ENCODE measurements at regions not wholly inside any gene's neighbourhood (a gene's known extent, or its start where the extent isn't known, plus 50 kb on each side); places are given as distances from the start of the nearest gene placed in this dataset.
"Not testable (repeated sequence)": the region's sequence is repeated elsewhere in the genome, so short reads cannot be mapped to it uniquely, and the experiment has no call there.

DNA sequence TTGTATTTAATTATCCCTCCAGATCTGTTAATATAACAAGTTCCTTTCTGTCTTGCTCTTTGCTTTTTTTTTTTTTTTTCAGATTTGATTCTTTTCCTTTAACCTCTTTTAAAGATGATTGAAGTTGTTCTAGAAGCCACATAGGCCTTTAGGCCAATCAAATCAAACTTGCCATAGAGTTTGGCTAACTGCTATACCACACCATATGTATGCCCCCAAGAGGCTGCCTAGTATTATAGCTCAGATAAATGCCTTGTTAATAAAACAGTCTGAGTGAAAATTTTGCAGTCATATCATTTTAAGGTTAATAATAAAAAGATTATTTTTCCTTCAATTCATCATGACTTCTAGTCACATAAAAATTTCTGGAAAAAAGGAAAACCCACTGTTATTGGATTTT, 696.0 kb upstream of the CHRM3 start:
- Histone ChIP-seq H3K9me3 (ENCODE audit: control insufficient read depth, insufficient read depth, low read depth, low read length) (no peaks in the 10 kb centered on the region; the same call in 1 of the 2 replicates), H3K4me1 (ENCODE audit: control insufficient read depth, insufficient read depth, low read length) (no peaks in the 10 kb centered on the region), H3K9ac (ENCODE audit: low read length) (no peak overlapping the region)

GRCh38 chr1:238684576-238684975, 701.8 kb upstream of the CHRM3 start:
- not testable (repeated sequence) for H3K9me3 ChIP-seq (ENCODE audit: control insufficient read depth, insufficient read depth, low read depth, low read length); H3K27ac ChIP-seq (ENCODE audit: low read depth, low read length); H3K9ac ChIP-seq (ENCODE audit: low read length); H3K4me3 ChIP-seq (ENCODE audit: low read depth, low read length); H3K4me1 ChIP-seq (ENCODE audit: control insufficient read depth, insufficient read depth, low read length); H3K36me3 ChIP-seq (ENCODE audit: control insufficient read depth, insufficient read depth, low read length); H3K27me3 ChIP-seq (ENCODE audit: control insufficient read depth, insufficient read depth, low read length)

More for the DNA sequence above, 696.0 kb upstream of the CHRM3 start:
- no peak overlapping the region for H3K4me3 ChIP-seq (ENCODE audit: low read depth, low read length)
- H3K27ac ChIP-seq (ENCODE audit: low read depth, low read length): no peak overlapping the region
- no peaks in the 10 kb centered on the region for H3K27me3 ChIP-seq (ENCODE audit: control insufficient read depth, insufficient read depth, low read length)
- H3K36me3 ChIP-seq (ENCODE audit: control insufficient read depth, insufficient read depth, low read length): no peaks in the 10 kb centered on the region

DNA sequence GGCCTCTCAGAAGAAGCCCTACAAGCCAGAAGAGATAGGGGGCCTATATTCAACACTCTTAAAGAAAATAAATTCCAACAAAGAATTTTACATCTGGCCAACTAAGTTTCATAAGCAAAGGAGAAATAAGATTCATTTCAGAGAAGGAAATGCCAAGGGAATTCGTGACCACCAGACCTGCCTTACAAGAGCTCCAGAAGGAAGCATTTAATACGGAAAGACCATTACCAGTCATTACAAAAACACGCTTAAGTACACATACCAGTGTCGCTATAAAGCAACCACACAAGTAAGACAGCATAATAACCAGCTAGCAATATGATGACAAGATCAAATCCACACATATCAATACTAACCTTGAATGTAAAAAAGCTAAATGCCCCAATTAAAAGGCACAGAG, 704.9 kb upstream of the CHRM3 start:
- H3K27ac ChIP-seq (ENCODE audit: low read depth, low read length): no peak overlapping the region
- H3K4me3 ChIP-seq (ENCODE audit: low read depth, low read length): no peak overlapping the region
- no peaks in the 10 kb centered on the region for H3K4me1 ChIP-seq (ENCODE audit: control insufficient read depth, insufficient read depth, low read length)
- no peaks in the 10 kb centered on the region for H3K36me3 ChIP-seq (ENCODE audit: control insufficient read depth, insufficient read depth, low read length)
- no peak overlapping the region for H3K9ac ChIP-seq (ENCODE audit: low read length)
- H3K27me3 ChIP-seq (ENCODE audit: control insufficient read depth, insufficient read depth, low read length): no peaks in the 10 kb centered on the region
- H3K9me3 ChIP-seq (ENCODE audit: control insufficient read depth, insufficient read depth, low read depth, low read length): no peaks in the 10 kb centered on the region

DNA sequence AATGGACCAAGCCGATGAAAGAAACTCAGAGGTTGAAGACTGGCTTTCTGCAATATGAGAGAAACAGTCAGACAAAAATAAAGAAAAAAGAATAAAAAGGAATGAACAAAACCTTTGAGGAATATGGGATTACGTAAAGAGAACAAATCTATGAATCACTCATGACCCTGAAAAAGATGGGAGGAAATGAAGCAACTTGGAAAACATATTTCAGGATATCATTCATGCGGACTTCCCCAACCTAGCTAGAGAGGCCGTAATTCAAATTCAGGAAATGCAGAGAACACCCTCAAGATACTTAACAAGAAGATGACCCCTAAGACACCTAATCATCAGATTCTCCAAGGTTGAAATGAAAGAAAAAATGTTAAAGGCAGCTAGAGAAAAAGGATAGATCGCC, 705.3 kb upstream of the CHRM3 start:
- Histone ChIP-seq H3K27ac (ENCODE audit: low read depth, low read length) (no peak overlapping the region), H3K9ac (ENCODE audit: low read length) (no peak overlapping the region)

DNA sequence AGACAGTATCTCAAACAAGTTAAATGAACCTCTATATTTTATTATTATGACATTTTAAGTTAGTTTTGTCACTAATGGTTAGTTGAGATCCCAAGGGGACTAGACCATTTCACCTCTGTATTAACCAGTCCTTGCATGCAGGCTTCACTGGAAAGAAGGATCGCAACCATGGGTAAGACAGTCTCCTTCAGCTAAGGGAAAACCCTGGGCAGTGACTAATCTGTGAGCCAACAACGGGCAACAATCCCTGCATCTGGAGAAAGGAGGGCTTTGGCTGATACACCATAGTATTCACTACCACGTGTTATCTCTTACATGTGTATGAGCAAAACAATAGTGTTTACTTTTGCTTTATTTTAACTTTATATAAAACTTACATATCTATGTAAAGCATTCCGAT, 708.8 kb upstream of the CHRM3 start:
- H3K36me3 ChIP-seq (ENCODE audit: control insufficient read depth, insufficient read depth, low read length): no peaks in the 10 kb centered on the region
- 0 out of 2 replicates have a peak, but pooled peaks cover 2% of the 10 kb centered on the region for H3K9me3 ChIP-seq (ENCODE audit: control insufficient read depth, insufficient read depth, low read depth, low read length)
- H3K27me3 ChIP-seq (ENCODE audit: control insufficient read depth, insufficient read depth, low read length): no peaks in the 10 kb centered on the region
- H3K4me1 ChIP-seq (ENCODE audit: control insufficient read depth, insufficient read depth, low read length): no peaks in the 10 kb centered on the region
- no peak overlapping the region for H3K27ac ChIP-seq (ENCODE audit: low read depth, low read length)
- no peak overlapping the region for H3K9ac ChIP-seq (ENCODE audit: low read length)
- no peak overlapping the region for H3K4me3 ChIP-seq (ENCODE audit: low read depth, low read length)

More for the DNA sequence above, 705.3 kb upstream of the CHRM3 start:
- Histone ChIP-seq H3K27me3 (ENCODE audit: control insufficient read depth, insufficient read depth, low read length) (no peaks in the 10 kb centered on the region), H3K36me3 (ENCODE audit: control insufficient read depth, insufficient read depth, low read length) (no peaks in the 10 kb centered on the region), H3K4me3 (ENCODE audit: low read depth, low read length) (no peak overlapping the region), H3K4me1 (ENCODE audit: control insufficient read depth, insufficient read depth, low read length) (no peaks in the 10 kb centered on the region), H3K9me3 (ENCODE audit: control insufficient read depth, insufficient read depth, low read depth, low read length) (no peaks in the 10 kb centered on the region)

- Histone ChIP-seq H3K4me3 (ENCODE audit: low read depth, low read length) (no peak overlapping the region), H3K27me3 (ENCODE audit: control insufficient read depth, insufficient read depth, low read length) (no peaks in the 10 kb centered on the region), H3K9ac (ENCODE audit: low read length) (no peak overlapping the region), H3K36me3 (ENCODE audit: control insufficient read depth, insufficient read depth, low read length) (no peaks in the 10 kb centered on the region), H3K4me1 (ENCODE audit: control insufficient read depth, insufficient read depth, low read length) (0 out of 2 replicates have a peak, but pooled peaks cover 3% of the 10 kb centered on the region), H3K9me3 (ENCODE audit: control insufficient read depth, insufficient read depth, low read depth, low read length) (0 out of 2 replicates have a peak, but pooled peaks cover 2% of the 10 kb centered on the region), H3K27ac (ENCODE audit: low read depth, low read length) (no peak overlapping the region)
Measured at GRCh38 chr1:238675221-238675620, 711.1 kb upstream of the CHRM3 start.

DNA sequence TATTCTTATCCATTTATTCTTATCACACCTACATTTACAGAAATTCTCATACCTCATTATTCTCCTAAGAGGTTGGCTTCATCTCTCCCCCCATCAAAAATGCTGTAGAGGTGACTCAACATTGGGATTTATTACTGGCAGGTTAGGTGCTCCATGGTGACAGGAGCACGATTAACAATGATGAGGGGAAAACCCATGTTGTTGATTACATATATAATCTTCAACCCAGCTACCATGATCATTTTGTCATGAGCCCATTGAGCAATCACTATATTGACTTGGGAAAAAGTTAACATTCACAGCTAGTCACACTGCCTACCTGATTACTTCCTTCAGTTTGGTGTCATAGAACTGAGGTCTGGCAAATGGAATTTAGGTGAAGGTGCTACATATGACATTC, 712.1 kb upstream of the CHRM3 start:
- H3K36me3 ChIP-seq (ENCODE audit: control insufficient read depth, insufficient read depth, low read length): no peaks in the 10 kb centered on the region
- no peak overlapping the region for H3K27ac ChIP-seq (ENCODE audit: low read depth, low read length)
- H3K9ac ChIP-seq (ENCODE audit: low read length): no peak overlapping the region
- no peaks in the 10 kb centered on the region for H3K27me3 ChIP-seq (ENCODE audit: control insufficient read depth, insufficient read depth, low read length)
- H3K4me1 ChIP-seq (ENCODE audit: control insufficient read depth, insufficient read depth, low read length): 0 out of 2 replicates have a peak, but pooled peaks cover 3% of the 10 kb centered on the region
- no peak overlapping the region for H3K4me3 ChIP-seq (ENCODE audit: low read depth, low read length)
- H3K9me3 ChIP-seq (ENCODE audit: control insufficient read depth, insufficient read depth, low read depth, low read length): 0 out of 2 replicates have a peak, but pooled peaks cover 2% of the 10 kb centered on the region

- Histone ChIP-seq H3K27me3 (ENCODE audit: control insufficient read depth, insufficient read depth, low read length) (no peaks in the 10 kb centered on the region), H3K27ac (ENCODE audit: low read depth, low read length) (no peak overlapping the region), H3K36me3 (ENCODE audit: control insufficient read depth, insufficient read depth, low read length) (no peaks in the 10 kb centered on the region), H3K9me3 (ENCODE audit: control insufficient read depth, insufficient read depth, low read depth, low read length) (0 out of 2 replicates have a peak, but pooled peaks cover 2% of the 10 kb centered on the region), H3K9ac (ENCODE audit: low read length) (no peak overlapping the region), H3K4me3 (ENCODE audit: low read depth, low read length) (no peak overlapping the region), H3K4me1 (ENCODE audit: control insufficient read depth, insufficient read depth, low read length) (0 out of 2 replicates have a peak, but pooled peaks cover 3% of the 10 kb centered on the region)
Measured at GRCh38 chr1:238673561-238673960, 712.8 kb upstream of the CHRM3 start.

- 0 out of 2 replicates have a peak, but pooled peaks cover 2% of the 10 kb centered on the region for H3K9me3 ChIP-seq (ENCODE audit: control insufficient read depth, insufficient read depth, low read depth, low read length)
- no peaks in the 10 kb centered on the region for H3K27me3 ChIP-seq (ENCODE audit: control insufficient read depth, insufficient read depth, low read length)
- 0 out of 2 replicates have a peak, but pooled peaks cover 3% of the 10 kb centered on the region for H3K4me1 ChIP-seq (ENCODE audit: control insufficient read depth, insufficient read depth, low read length)
- H3K4me3 ChIP-seq (ENCODE audit: low read depth, low read length): no peak overlapping the region
- no peak overlapping the region for H3K27ac ChIP-seq (ENCODE audit: low read depth, low read length)
- no peak overlapping the region for H3K9ac ChIP-seq (ENCODE audit: low read length)
- no peaks in the 10 kb centered on the region for H3K36me3 ChIP-seq (ENCODE audit: control insufficient read depth, insufficient read depth, low read length)
Measured at GRCh38 chr1:238672806-238673205, 713.6 kb upstream of the CHRM3 start.

DNA sequence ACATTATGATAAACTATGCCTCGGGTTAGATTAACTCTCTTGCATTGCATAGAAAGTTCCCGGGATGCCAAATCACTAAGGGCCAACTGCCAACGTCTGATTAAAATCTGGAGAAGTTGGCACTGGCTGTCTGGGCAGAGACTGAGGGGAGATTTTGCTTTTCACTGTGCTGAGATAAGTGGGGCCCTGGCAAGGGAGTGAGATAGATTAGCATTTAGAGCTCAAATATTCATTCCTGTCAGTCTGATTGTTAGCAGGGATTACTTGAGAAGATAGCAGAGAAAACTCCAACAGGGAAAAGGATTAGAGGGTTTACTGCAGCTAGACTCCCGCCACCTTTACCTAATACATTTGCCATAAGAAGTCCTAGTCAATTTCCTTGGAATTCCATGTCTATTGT, 714.1 kb upstream of the CHRM3 start:
- H3K27ac ChIP-seq (ENCODE audit: low read depth, low read length): no peak overlapping the region
- H3K36me3 ChIP-seq (ENCODE audit: control insufficient read depth, insufficient read depth, low read length): no peaks in the 10 kb centered on the region
- no peak overlapping the region for H3K4me3 ChIP-seq (ENCODE audit: low read depth, low read length)
- H3K9me3 ChIP-seq (ENCODE audit: control insufficient read depth, insufficient read depth, low read depth, low read length): 0 out of 2 replicates have a peak, but pooled peaks cover 2% of the 10 kb centered on the region
- H3K4me1 ChIP-seq (ENCODE audit: control insufficient read depth, insufficient read depth, low read length): 0 out of 2 replicates have a peak, but pooled peaks cover 3% of the 10 kb centered on the region
- no peaks in the 10 kb centered on the region for H3K27me3 ChIP-seq (ENCODE audit: control insufficient read depth, insufficient read depth, low read length)
- no peak overlapping the region for H3K9ac ChIP-seq (ENCODE audit: low read length)

GRCh38 chr1:238664139-238664538, 722.2 kb upstream of the CHRM3 start:
- H3K27ac ChIP-seq (ENCODE audit: low read depth, low read length): no peak overlapping the region
- no peak overlapping the region for H3K4me3 ChIP-seq (ENCODE audit: low read depth, low read length)
- no peaks in the 10 kb centered on the region for H3K27me3 ChIP-seq (ENCODE audit: control insufficient read depth, insufficient read depth, low read length)
- H3K9ac ChIP-seq (ENCODE audit: low read length): no peak overlapping the region
- H3K9me3 ChIP-seq (ENCODE audit: control insufficient read depth, insufficient read depth, low read depth, low read length): no peaks in the 10 kb centered on the region
- H3K4me1 ChIP-seq (ENCODE audit: control insufficient read depth, insufficient read depth, low read length): no peaks in the 10 kb centered on the region
- no peaks in the 10 kb centered on the region for H3K36me3 ChIP-seq (ENCODE audit: control insufficient read depth, insufficient read depth, low read length)

DNA sequence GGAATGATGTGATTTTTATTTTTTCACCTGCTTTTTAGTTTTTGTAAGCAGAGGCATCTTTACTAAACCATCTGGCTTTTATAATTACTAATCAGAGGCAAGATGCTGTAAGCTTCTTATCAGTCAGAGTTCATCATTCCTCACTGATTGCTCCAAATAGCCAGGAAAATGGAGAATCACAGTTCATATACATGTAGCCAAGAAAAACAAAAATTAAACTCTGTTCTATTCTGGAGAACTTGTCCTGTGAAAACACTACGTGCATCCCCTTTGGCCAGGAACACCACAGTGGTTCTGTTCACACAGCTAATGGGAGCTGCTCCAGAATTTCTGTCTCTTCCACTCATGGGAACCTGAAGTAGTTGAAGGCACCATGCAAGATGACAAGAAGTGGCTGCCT, 725.5 kb upstream of the CHRM3 start:
- Histone ChIP-seq H3K27ac (ENCODE audit: low read depth, low read length) (no peak overlapping the region), H3K9me3 (ENCODE audit: control insufficient read depth, insufficient read depth, low read depth, low read length) (no peaks in the 10 kb centered on the region), H3K36me3 (ENCODE audit: control insufficient read depth, insufficient read depth, low read length) (no peaks in the 10 kb centered on the region), H3K4me3 (ENCODE audit: low read depth, low read length) (no peak overlapping the region), H3K4me1 (ENCODE audit: control insufficient read depth, insufficient read depth, low read length) (no peaks in the 10 kb centered on the region), H3K27me3 (ENCODE audit: control insufficient read depth, insufficient read depth, low read length) (no peaks in the 10 kb centered on the region), H3K9ac (ENCODE audit: low read length) (no peak overlapping the region)

Data from HUES6 (cell line).